ENCODE measurements at regions not wholly inside any gene's neighbourhood (a gene's known extent, or its start where the extent isn't known, plus 50 kb on each side); places are given as distances from the start of the nearest gene placed in this dataset.

DNA sequence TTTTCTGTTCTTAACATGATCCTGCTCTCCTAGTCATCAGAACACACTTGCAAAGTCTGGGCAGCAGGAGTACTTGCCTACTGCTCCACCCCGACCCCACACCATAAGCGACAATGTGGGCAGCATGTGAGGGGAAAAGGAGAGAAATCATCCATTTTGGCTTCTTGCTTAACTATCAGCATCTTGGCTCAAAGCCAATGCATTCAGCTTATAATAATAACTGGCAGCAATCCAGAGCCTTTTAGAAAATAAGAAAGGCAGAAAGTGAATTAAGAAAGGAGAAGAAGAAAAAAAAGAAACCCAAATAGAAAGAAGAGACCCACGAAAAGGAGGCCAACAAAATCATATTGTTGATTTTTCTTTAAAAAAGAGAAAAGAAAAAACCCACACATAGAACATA lies 930.8 kb downstream of the BCL11B start:
- H3K36me3 ChIP-seq (ENCODE audit: control insufficient read depth, insufficient read depth, low read length): no peaks in the 10 kb centered on the region
- Mint-ChIP-seq H3K36me3 (ENCODE audit: low read depth) (no peaks in the 10 kb centered on the region), H3K4me1 (no peaks in the 10 kb centered on the region), H3K27ac (no peak overlapping the region), H3K27me3 (ENCODE audit: insufficient read depth) (peaks cover 6% of the 10 kb centered on the region), H3K4me3 (no peak overlapping the region), H3K9me3 (no peaks in the 10 kb centered on the region)
- DNase-seq: no peak
- no peaks in the 10 kb centered on the region for H3K9me3 ChIP-seq (ENCODE audit: control insufficient read depth, low read length)
- no peak for TF ChIP-seq CTCF (conservative IDR thresholded peaks at IDR 0.05)
- H3K27me3 ChIP-seq (ENCODE audit: control insufficient read depth, insufficient read depth, low read length, poor library complexity, severe bottlenecking): no peaks in the 10 kb centered on the region
- no peak overlapping the region for H3K27ac ChIP-seq (ENCODE audit: low read depth, low read length)
- 92 to 100% methylated on average over 1 to 2 of the region's 3 CpGs for WGBS, 2 experiments (ENCODE audit: insufficient coverage in 1 of 2, insufficient read length in 1 of 2)
- no peak overlapping the region for H3K4me3 ChIP-seq (ENCODE audit: low read length)
- H3K4me1 ChIP-seq (ENCODE audit: control insufficient read depth, insufficient read depth, low read length): no peaks in the 10 kb centered on the region
- no peak overlapping the region for H3K9ac ChIP-seq (ENCODE audit: extremely low read depth, low read length, poor library complexity, severe bottlenecking)

GRCh38 chr14:98345161-98345560 lies 926.8 kb downstream of the BCL11B start:
- H3K4me3 Mint-ChIP-seq: no peak overlapping the region
- H3K36me3 ChIP-seq (ENCODE audit: control insufficient read depth, insufficient read depth, low read length): no peaks in the 10 kb centered on the region
- DNase-seq: no peak
- 72 to 91% methylated on average over 2 to 5 of the region's 5 CpGs for WGBS, 2 experiments (ENCODE audit: insufficient coverage in 1 of 2, insufficient read length in 1 of 2)
- H3K9me3 Mint-ChIP-seq: no peaks in the 10 kb centered on the region
- no peak overlapping the region for H3K27ac ChIP-seq (ENCODE audit: low read depth, low read length)
- TF ChIP-seq CTCF (conservative IDR thresholded peaks at IDR 0.05): no peak
- peaks cover 7% of the 10 kb centered on the region for H3K4me1 Mint-ChIP-seq
- no peaks in the 10 kb centered on the region for H3K36me3 Mint-ChIP-seq (ENCODE audit: low read depth)
- H3K27me3 Mint-ChIP-seq (ENCODE audit: insufficient read depth): peaks cover 27% of the 10 kb centered on the region
- no peak overlapping the region for H3K27ac Mint-ChIP-seq
- H3K4me3 ChIP-seq (ENCODE audit: low read length): no peak overlapping the region
- peaks cover 6% of the 10 kb centered on the region for H3K4me1 ChIP-seq (ENCODE audit: control insufficient read depth, insufficient read depth, low read length)
- no peak overlapping the region for H3K9ac ChIP-seq (ENCODE audit: extremely low read depth, low read length, poor library complexity, severe bottlenecking)
- no peaks in the 10 kb centered on the region for H3K9me3 ChIP-seq (ENCODE audit: control insufficient read depth, low read length)
- peaks cover 11% of the 10 kb centered on the region for H3K27me3 ChIP-seq (ENCODE audit: control insufficient read depth, insufficient read depth, low read length, poor library complexity, severe bottlenecking)

GRCh38 chr14:98347686-98348085 lies 924.3 kb downstream of the BCL11B start:
- no peaks in the 10 kb centered on the region for H3K9me3 Mint-ChIP-seq
- H3K9me3 ChIP-seq (ENCODE audit: control insufficient read depth, low read length): no peaks in the 10 kb centered on the region
- H3K27me3 ChIP-seq (ENCODE audit: control insufficient read depth, insufficient read depth, low read length, poor library complexity, severe bottlenecking): peaks cover 20% of the 10 kb centered on the region
- H3K27ac Mint-ChIP-seq: no peak overlapping the region
- H3K4me3 ChIP-seq (ENCODE audit: low read length): no peak overlapping the region
- TF ChIP-seq CTCF (conservative IDR thresholded peaks at IDR 0.05): no peak
- DNase-seq: no peak
- H3K27ac ChIP-seq (ENCODE audit: low read depth, low read length): no peak overlapping the region
- H3K36me3 ChIP-seq (ENCODE audit: control insufficient read depth, insufficient read depth, low read length): no peaks in the 10 kb centered on the region
- H3K9ac ChIP-seq (ENCODE audit: extremely low read depth, low read length, poor library complexity, severe bottlenecking): no peak overlapping the region
- WGBS, 2 experiments (ENCODE audit: insufficient coverage in 1 of 2, insufficient read length in 1 of 2): 78 to 100% methylated on average over 1 to 7 of the region's 7 CpGs
- peaks cover 29% of the 10 kb centered on the region for H3K27me3 Mint-ChIP-seq (ENCODE audit: insufficient read depth)
- peaks cover 12% of the 10 kb centered on the region for H3K4me1 Mint-ChIP-seq
- no peaks in the 10 kb centered on the region for H3K36me3 Mint-ChIP-seq (ENCODE audit: low read depth)
- peaks cover 6% of the 10 kb centered on the region for H3K4me1 ChIP-seq (ENCODE audit: control insufficient read depth, insufficient read depth, low read length)
- no peak overlapping the region for H3K4me3 Mint-ChIP-seq

Data from endodermal cell (in vitro differentiated cells).